ENCODE measurements at regions not wholly inside any gene's neighbourhood (a gene's known extent, or its start where the extent isn't known, plus 50 kb on each side); places are given as distances from the start of the nearest gene placed in this dataset.

GRCh38 chr15:97791824-97792792 lies 168.4 kb upstream of the ARRDC4 start:
- WGBS, 4 donors = 48 to 52% (median 50%) methylated on average over 17 of the region's 17 CpGs
- intact Hi-C loops (cut with DNase I) = no loop called here
- ATAC-seq (peak in 2 of 4 donors; percentile 24 to 31), DNase-seq (no peak)
- Histone ChIP-seq H3K27ac (peak overlapping the region in 1 of 12 donors; percentile 61), H3K27me3 (no peaks in the 10 kb centered on the region), H3K4me3 (no peak overlapping the region), H3K4me1 (no peaks in the 10 kb centered on the region), H3K9me3 (no peaks in the 10 kb centered on the region), H3K36me3 (no peaks in the 10 kb centered on the region)
- TF ChIP-seq CTCF (IDR thresholded peaks at IDR 0.05) (no peak), POLR2A (IDR thresholded peaks at IDR 0.05) (no peak)

GRCh38 chr15:97804950-97805349 lies 155.6 kb upstream of the ARRDC4 start:
- TF ChIP-seq CTCF (IDR thresholded peaks at IDR 0.05) = no peak
- no peak for TF ChIP-seq POLR2A (IDR thresholded peaks at IDR 0.05)
- DNase-seq = no peak
- WGBS, 4 donors = 62 to 81% (median 69%) methylated on average over 3 of the region's 3 CpGs

GRCh38 chr15:97806766-97807165 lies 153.7 kb upstream of the ARRDC4 start:
- no peak overlapping the region for H3K27ac ChIP-seq
- H3K9me3 ChIP-seq = peaks cover 0 to 14% (median 3%) of the 10 kb centered on the region in 12 donors
- no peak for TF ChIP-seq CTCF (IDR thresholded peaks at IDR 0.05)
- TF ChIP-seq POLR2A (IDR thresholded peaks at IDR 0.05) = no peak
- 76 to 82% (median 77%) methylated on average over 6 of the region's 6 CpGs for WGBS, 4 donors
- no peak for ATAC-seq
- H3K27me3 ChIP-seq = no peaks in the 10 kb centered on the region
- no peaks in the 10 kb centered on the region for H3K4me1 ChIP-seq
- H3K36me3 ChIP-seq = no peaks in the 10 kb centered on the region
- no peak for DNase-seq
- no peak overlapping the region for H3K4me3 ChIP-seq
- intact Hi-C loops (cut with DNase I) = no loop called here

More at GRCh38 chr15:97804950-97805349, 155.6 kb upstream of the ARRDC4 start:
- H3K4me3 ChIP-seq = no peak overlapping the region
- no peaks in the 10 kb centered on the region for H3K4me1 ChIP-seq
- no peaks in the 10 kb centered on the region for H3K36me3 ChIP-seq
- intact Hi-C loops (cut with DNase I) = no loop called here
- H3K27ac ChIP-seq = no peak overlapping the region
- peaks cover 0 to 5% (median 0%) of the 10 kb centered on the region in 12 donors for H3K9me3 ChIP-seq
- H3K27me3 ChIP-seq = no peaks in the 10 kb centered on the region
- ATAC-seq = no peak

GRCh38 chr15:97815835-97816234 lies 144.7 kb upstream of the ARRDC4 start:
- no peak for ATAC-seq
- Histone ChIP-seq H3K36me3 (no peaks in the 10 kb centered on the region), H3K4me1 (no peaks in the 10 kb centered on the region), H3K4me3 (no peak overlapping the region), H3K9me3 (peaks cover 0 to 19% (median 3%) of the 10 kb centered on the region in 12 donors), H3K27ac (no peak overlapping the region), H3K27me3 (no peaks in the 10 kb centered on the region)
- DNase-seq = no peak
- TF ChIP-seq POLR2A (IDR thresholded peaks at IDR 0.05) (no peak), CTCF (IDR thresholded peaks at IDR 0.05) (no peak)
- intact Hi-C loops (cut with DNase I) = no loop called here
- WGBS, 4 donors = 73 to 89% (median 82%) methylated on average over 2 of the region's 2 CpGs

Measured in heart left ventricle (tissue), 16 donors.